ENCODE measurements at regions not wholly inside any gene's neighbourhood (a gene's known extent, or its start where the extent isn't known, plus 50 kb on each side); places are given as distances from the start of the nearest gene placed in this dataset.

GRCh38 chr5:86974955-86975354 is 292.7 kb upstream of the RASA1 start:
- no peak for DNase-seq (ENCODE audit: low read depth, low spot score)
- H3K4me1 ChIP-seq (ENCODE audit: control insufficient read depth, insufficient read depth, low read length), result no peaks in the 10 kb centered on the region
- H3K9me3 ChIP-seq (ENCODE audit: control insufficient read depth, insufficient read depth, low read depth, low read length), result no peaks in the 10 kb centered on the region
- H3K27me3 ChIP-seq (ENCODE audit: control insufficient read depth, insufficient read depth, low read length), result no peaks in the 10 kb centered on the region
- POLR2A ChIA-PET, result interaction anchor here (0.7 kb wide), 1 partner anchor 9 kb away, joined by 3 read pairs; no protein-coding TSS in a partner anchor
- in situ Hi-C loops (cut with HindIII; ENCODE audit: low pct_unique_long_range_greater_than_20kb, low sequenced_read_pairs), result no loop called here
- CTCF ChIA-PET, result no interaction called here
- intact Hi-C loops (cut with micrococcal nuclease; ENCODE audit: unreplicated experiment), result no loop called here
- no peaks in the 10 kb centered on the region for H3K36me3 ChIP-seq (ENCODE audit: control insufficient read depth, insufficient read depth, low read length)
- no TSS peak for BruUV-seq (replicated peaks)
- TF ChIP-seq TCF7L2 (IDR thresholded peaks at IDR 0.05; ENCODE audit: low read depth, low read length) (no peak), SIN3A (IDR thresholded peaks at IDR 0.05; ENCODE audit: borderline replicate concordance, insufficient read depth, low read depth, low read length) (no peak), POLR2AphosphoS5 (IDR thresholded peaks at IDR 0.05; ENCODE audit: low read depth, low read length) (no peak), REST (IDR thresholded peaks at IDR 0.05; ENCODE audit: insufficient read depth in 1 of 2, low read depth in 2 of 2, low read length in 1 of 2) (no peak)
- TF ChIP-seq, protein P1, sequence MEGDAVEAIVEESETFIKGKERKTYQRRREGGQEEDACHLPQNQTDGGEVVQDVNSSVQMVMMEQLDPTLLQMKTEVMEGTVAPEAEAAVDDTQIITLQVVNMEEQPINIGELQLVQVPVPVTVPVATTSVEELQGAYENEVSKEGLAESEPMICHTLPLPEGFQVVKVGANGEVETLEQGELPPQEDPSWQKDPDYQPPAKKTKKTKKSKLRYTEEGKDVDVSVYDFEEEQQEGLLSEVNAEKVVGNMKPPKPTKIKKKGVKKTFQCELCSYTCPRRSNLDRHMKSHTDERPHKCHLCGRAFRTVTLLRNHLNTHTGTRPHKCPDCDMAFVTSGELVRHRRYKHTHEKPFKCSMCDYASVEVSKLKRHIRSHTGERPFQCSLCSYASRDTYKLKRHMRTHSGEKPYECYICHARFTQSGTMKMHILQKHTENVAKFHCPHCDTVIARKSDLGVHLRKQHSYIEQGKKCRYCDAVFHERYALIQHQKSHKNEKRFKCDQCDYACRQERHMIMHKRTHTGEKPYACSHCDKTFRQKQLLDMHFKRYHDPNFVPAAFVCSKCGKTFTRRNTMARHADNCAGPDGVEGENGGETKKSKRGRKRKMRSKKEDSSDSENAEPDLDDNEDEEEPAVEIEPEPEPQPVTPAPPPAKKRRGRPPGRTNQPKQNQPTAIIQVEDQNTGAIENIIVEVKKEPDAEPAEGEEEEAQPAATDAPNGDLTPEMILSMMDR (IDR thresholded peaks at IDR 0.05), result no peak
- ATAC-seq, result no peak
- no peak overlapping the region for H3K4me3 ChIP-seq (ENCODE audit: low read depth in 2 of 2, low read length in 2 of 2)
- H3K27ac ChIP-seq (ENCODE audit: low read length), result no peak overlapping the region

GRCh38 chr5:86977190-86977589 is 290.5 kb upstream of the RASA1 start:
- in situ Hi-C loops (cut with HindIII; ENCODE audit: low pct_unique_long_range_greater_than_20kb, low sequenced_read_pairs), result no loop called here
- Histone ChIP-seq H3K9me3 (ENCODE audit: control insufficient read depth, insufficient read depth, low read depth, low read length) (no peaks in the 10 kb centered on the region), H3K27me3 (ENCODE audit: control insufficient read depth, insufficient read depth, low read length) (no peaks in the 10 kb centered on the region), H3K36me3 (ENCODE audit: control insufficient read depth, insufficient read depth, low read length) (no peaks in the 10 kb centered on the region), H3K4me1 (ENCODE audit: control insufficient read depth, insufficient read depth, low read length) (no peaks in the 10 kb centered on the region), H3K27ac (ENCODE audit: low read length) (no peak overlapping the region), H3K4me3 (ENCODE audit: low read depth in 2 of 2, low read length in 2 of 2) (no peak overlapping the region)
- intact Hi-C loops (cut with micrococcal nuclease; ENCODE audit: unreplicated experiment), result no loop called here
- no TSS peak for BruUV-seq (replicated peaks)
- DNase-seq (ENCODE audit: low read depth, low spot score), result no peak
- ChIA-PET CTCF (no interaction called here), POLR2A (no interaction called here)
- no peak for ATAC-seq
- no peak for TF ChIP-seq TCF7L2 (IDR thresholded peaks at IDR 0.05; ENCODE audit: low read depth, low read length)
- TF ChIP-seq SIN3A (IDR thresholded peaks at IDR 0.05; ENCODE audit: borderline replicate concordance, insufficient read depth, low read depth, low read length), result no peak
- TF ChIP-seq REST (IDR thresholded peaks at IDR 0.05; ENCODE audit: insufficient read depth in 1 of 2, low read depth in 2 of 2, low read length in 1 of 2), result no peak
- TF ChIP-seq, protein P1 (IDR thresholded peaks at IDR 0.05), result no peak
- no peak for TF ChIP-seq POLR2AphosphoS5 (IDR thresholded peaks at IDR 0.05; ENCODE audit: low read depth, low read length)
